Ramos (cell line): ENCODE measurements at regions not wholly inside any gene's neighbourhood (a gene's known extent, or its start where the extent isn't known, plus 50 kb on each side); places are given as distances from the start of the nearest gene placed in this dataset.

Experiments used
- in situ Hi-C: fragments of 300-500 bp; cut with MboI; formaldehyde crosslinking; loops from one replicate; pipeline ENCODE4 v1.14.3; 2022; ENCODE audit warnings: low sequenced_read_pairs; ENCODE audit not compliant: unreplicated experiment

DNA sequence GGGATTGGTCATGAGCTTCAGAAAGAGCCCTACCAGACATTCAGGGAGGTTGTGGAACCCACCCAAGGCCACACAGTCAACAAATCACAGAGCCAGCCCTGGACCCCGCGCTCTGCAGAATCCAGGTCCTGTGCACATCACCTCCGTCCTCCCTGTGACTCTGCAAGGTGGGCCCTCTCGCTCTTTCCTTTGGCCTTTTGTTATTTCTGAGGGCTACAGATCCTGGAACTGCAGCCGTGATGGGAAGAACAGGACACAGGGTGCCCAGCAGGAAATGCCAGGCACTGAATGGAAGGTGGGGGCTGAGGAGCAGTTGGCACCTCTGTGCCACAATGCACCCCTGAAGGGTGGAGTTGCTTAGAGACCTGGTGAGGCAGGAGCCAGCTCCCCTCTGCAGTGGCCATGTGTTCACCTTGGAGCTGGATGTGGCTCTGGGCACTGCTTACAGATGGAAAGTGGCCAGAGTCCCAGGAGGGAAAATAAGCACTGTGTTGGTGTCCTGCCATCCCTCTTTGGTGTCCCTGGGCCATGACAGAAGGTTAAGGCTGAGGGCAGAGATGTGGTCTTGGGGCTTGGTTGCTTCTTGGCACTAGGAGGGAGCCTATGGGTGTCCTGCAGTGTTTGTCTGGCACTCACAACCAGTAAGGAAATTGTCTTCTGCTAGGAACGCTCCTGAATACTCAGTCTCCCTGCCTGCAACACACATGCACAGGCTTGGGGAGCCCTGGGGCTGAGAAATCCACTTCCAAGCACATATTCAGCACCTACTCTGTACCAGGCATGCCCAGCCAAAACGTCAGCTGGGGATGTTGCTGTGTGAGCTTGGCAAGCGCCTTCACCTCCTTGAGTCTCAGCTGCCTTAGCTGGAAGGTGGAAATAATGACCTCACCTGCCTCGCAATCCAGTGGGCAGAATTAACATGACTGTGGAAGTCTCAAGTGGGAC lies 98.0 kb upstream of the SLC6A6 start:
- in situ Hi-C loops: no loop called here

GRCh38 chr3:14305324-14305723 lies 97.1 kb upstream of the SLC6A6 start:
- in situ Hi-C loops: no loop called here

DNA sequence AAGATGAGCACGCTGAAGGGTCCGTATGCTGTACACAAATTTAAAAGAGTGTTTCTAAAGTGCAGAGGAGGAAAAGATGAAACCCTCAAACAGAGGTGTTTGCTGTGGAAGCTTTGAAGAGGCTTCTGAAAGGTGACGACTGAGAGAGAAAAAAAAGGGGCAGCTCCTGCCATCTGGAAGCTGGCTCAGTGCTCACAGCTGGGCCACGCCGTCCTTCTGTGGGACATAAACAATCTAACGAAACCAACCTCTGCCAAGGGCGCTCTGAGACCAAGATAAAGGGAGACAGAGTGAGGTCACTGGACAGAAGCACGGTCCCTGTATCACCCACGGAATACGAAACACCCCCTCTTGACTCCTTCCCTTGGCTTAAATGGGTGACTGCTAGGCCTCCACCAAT lies 96.3 kb upstream of the SLC6A6 start:
- in situ Hi-C loops: no loop called here

DNA sequence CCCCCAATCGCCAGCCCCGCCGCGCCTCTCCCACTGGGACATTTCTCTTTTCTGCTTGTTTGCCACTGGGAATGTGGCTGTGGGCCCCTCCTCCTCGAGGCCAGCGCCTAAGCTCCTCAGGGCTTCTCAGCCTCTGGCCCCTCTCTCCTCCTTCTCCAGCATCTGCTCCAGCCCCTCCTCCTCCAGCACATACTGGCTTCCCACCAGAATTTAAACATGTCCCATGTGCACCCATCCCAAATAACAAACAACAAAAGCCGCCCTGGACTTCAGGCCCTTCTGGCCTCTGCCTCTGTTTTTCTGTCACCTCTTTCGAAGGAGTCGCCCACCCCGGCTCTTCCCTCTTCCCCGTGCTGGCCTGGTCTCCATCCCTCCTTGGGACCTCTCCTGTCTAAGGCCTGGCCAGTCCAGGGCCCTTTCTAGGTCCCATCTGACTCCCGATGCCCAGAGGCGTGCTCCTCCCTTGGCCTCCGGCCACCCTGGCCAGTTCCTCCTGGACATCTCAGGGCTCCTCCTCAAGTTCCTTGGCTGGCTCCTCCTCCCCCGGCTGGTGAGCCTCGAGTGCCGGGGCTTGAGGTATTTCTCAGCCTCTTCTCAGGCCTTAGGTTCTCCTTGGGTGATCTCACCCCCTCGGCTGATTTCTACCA lies 94.6 kb upstream of the SLC6A6 start:
- in situ Hi-C loops: no loop called here

DNA sequence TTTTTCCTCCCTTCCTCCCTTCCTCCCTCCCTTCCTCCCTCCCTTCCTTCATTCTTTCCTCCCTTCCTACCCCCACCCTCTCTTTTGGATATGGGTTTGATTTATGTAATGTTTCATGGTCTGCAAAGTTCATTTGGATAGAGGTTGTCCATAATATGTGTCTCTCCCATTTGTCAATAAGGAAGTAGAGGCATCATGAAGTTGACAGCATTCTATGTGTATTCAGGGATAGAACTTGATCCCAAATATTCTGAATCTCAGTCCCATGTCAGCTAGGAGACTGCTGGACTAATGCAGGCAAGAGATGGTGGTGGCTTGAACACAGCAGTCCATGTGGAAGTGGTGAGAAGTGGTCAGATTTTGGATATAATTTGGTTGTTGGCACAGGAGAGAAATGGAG lies 90.7 kb upstream of the SLC6A6 start:
- in situ Hi-C loops: no loop called here

GRCh38 chr3:14312375-14312774 lies 90.0 kb upstream of the SLC6A6 start:
- in situ Hi-C loops: no loop called here

DNA sequence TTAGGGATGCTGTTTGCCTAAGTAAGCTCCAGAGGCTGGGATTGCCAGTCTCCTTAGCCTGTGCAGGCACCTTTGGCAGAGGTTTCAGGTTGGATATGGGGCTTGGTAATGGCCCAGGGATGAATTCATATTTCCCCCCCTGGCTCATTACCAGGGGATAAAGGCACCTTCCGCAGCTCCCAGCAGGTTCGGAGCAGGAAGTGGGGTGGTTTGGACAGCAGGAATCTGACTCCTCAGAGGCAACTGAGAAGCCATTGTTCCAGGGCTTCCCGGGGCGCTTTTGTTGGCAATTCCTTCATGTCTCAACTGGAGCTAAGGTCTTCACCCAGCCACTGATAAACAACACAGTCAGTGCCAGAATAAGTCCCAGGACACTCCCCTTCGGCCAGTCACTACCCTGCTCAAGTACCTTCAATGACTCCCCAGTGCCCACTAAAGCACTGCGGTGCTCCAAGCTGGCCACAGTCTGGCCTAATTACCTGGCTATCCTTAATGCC lies 85.3 kb upstream of the SLC6A6 start:
- in situ Hi-C loops: no loop called here

DNA sequence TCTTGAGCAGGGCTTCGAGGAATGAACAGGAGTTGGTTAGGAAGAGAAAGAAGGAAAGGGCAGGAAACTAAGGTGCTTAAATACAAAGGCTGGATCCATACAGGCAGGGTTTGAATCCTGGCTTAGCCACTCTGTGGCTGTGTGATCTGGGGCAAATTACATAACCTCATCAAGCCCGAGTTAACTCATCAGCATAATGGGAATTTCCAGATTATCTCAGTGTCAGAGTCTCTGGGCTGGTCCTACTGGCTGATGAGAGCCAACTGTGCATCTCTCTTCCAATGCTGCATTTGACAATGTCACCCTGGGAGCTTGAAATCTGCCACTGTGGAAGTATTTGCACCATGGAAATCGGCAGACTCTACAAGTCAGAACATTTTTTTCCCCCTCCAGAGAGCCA lies 83.8 kb upstream of the SLC6A6 start:
- in situ Hi-C loops: no loop called here

DNA sequence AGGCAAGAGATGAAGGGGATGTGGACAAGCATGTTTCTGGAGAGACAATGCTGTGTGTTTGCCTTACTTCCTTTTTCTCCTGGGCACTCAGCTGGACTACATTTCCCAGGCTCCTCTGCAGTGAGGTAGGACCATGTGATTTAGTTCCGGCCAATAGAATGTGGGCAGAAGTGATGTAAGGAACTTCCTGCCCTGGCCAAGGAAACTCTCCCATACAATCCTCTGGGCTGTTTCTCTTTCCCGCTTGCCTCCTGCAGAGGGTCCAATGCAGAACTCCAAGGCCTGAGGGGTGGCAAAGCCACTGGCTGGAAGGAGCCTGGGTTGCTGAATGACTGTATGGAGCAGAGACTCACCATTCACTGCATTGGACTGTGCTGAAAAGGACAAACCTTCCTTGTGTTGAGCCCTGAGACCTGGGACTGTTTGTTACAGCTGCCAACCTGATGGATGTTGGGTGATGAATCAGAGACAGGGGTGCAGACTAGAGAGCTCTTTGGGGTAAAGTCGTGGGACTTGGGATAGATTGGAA lies 82.7 kb upstream of the SLC6A6 start:
- in situ Hi-C loops: no loop called here

- in situ Hi-C loops: no loop called here
Observed at GRCh38 chr3:14320219-14320618, 82.2 kb upstream of the SLC6A6 start.

GRCh38 chr3:14322001-14322400 lies 80.4 kb upstream of the SLC6A6 start:
- in situ Hi-C loops: no loop called here

GRCh38 chr3:14322667-14323295 lies 79.6 kb upstream of the SLC6A6 start:
- in situ Hi-C loops: no loop called here

DNA sequence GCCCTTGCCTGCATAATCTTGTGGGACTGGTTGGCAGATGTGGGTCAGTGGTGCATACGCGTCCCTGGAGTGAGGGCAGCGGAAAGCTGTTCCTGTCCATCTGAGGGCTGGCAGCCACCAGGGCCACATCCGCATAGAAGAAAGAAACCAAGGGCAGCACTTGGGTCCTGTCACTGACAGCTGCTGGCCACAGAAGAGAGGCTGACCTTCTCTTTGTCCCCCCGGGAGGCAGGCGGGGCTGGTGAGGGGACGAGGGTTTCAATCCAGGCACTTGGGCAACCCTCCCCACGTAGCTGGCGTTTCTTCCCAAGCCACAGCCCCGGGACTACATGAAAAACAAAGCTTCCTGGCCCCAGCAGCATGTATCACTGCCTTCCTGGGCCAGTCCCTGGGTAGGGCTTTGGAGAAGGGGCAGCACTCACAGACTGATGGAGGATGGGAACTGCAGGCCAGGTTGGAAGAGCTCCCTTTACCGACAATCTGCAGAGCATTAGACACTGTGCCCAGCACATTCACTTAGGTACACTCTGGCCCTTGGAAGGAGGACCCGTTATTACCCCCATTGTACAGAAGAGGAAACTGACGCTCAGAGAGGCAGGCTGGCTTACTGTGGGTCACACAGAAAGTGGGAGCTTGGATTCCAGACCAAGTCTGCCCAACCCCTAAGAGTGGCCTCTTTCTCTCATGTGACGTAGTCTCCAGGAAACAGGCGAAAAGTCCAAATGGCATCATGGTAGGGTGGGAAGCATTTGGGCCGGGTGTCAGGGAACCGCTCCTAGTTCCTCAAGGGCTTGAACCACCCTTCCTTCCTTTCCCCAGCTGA lies 78.8 kb upstream of the SLC6A6 start:
- in situ Hi-C loops: no loop called here

- in situ Hi-C loops: no loop called here
Observed at GRCh38 chr3:14324224-14324944, 78.0 kb upstream of the SLC6A6 start.

GRCh38 chr3:14328422-14328821 lies 74.0 kb upstream of the SLC6A6 start:
- in situ Hi-C loops: no loop called here

- in situ Hi-C loops: no loop called here
Observed at GRCh38 chr3:14329116-14329830, 73.1 kb upstream of the SLC6A6 start.

DNA sequence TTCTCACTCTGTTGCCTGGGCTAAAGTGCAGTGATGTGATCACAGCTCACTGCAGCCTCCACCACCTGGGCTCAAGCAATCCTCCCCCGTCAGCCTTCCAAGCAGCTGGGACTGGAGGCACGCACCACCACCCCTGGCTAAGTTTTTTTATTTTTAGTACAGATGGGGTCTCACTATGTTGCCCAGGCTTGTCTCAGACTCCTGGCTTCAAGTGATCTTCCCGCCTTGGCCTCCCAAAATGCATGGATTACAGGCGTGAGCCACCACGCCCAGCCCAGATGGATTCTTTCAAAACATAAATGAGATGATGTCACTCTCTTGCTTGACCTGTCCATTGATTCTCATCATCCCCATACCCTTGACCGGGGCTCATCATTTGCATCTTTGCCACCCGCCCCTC lies 72.6 kb upstream of the SLC6A6 start:
- in situ Hi-C loops: no loop called here

GRCh38 chr3:14330508-14330907 lies 71.9 kb upstream of the SLC6A6 start:
- in situ Hi-C loops: no loop called here

DNA sequence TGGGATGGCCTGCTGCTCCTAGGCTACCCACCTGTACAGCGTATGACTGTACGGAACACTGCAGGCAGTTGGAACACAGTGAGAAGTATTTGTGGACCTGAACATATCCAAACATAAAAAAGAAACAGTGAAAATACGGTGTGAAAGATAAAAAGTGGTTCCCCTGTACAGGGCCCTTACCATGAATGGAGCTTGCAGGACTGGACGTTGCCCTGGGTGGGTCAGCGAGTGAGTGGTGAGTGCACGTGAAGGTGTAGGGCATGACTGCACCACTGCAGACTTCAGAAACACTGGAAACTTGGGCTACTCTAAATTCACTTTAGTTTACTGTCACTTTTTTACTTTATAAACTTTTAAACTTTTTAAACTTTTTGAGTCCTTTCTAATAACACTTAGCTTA lies 71.2 kb upstream of the SLC6A6 start:
- in situ Hi-C loops: no loop called here
